HuH-7.5 (cell line): ENCODE measurements at regions not wholly inside any gene's neighbourhood (a gene's known extent, or its start where the extent isn't known, plus 50 kb on each side); places are given as distances from the start of the nearest gene placed in this dataset.

Source experiments
- DNase-seq: peaks from one replicate; pipeline ENCODE4 v3.0.0; 2011; ENCODE audit warnings: low spot score

- DNase-seq, result no peak
These were observed 298.6 kb upstream of the DAB1 start for GRCh38 chr1:57722285-57722978.

GRCh38 chr1:57721001-57721400 lies 297.1 kb upstream of the DAB1 start:
- no peak for DNase-seq

GRCh38 chr1:57719274-57719673 lies 295.4 kb upstream of the DAB1 start:
- no peak for DNase-seq

GRCh38 chr1:57713501-57713900 lies 289.6 kb upstream of the DAB1 start:
- DNase-seq, result no peak

- DNase-seq, result no peak
These were observed 289.0 kb upstream of the DAB1 start for GRCh38 chr1:57712846-57713245.

- DNase-seq, result no peak
These were observed 287.5 kb upstream of the DAB1 start for GRCh38 chr1:57711326-57711725.

GRCh38 chr1:57707631-57708030 lies 283.8 kb upstream of the DAB1 start:
- DNase-seq, result no peak

GRCh38 chr1:57704811-57705210 lies 281.0 kb upstream of the DAB1 start:
- DNase-seq, result no peak

GRCh38 chr1:57704231-57704630 lies 280.4 kb upstream of the DAB1 start:
- DNase-seq, result no peak

- DNase-seq, result no peak
These were observed 273.0 kb upstream of the DAB1 start for GRCh38 chr1:57696904-57697303.

GRCh38 chr1:57696043-57696442 lies 272.2 kb upstream of the DAB1 start:
- no peak for DNase-seq

GRCh38 chr1:57686306-57686705 lies 262.4 kb upstream of the DAB1 start:
- DNase-seq, result no peak

- no peak for DNase-seq
These were observed 259.4 kb upstream of the DAB1 start for GRCh38 chr1:57683037-57683942.

- no peak for DNase-seq
These were observed 254.3 kb upstream of the DAB1 start for GRCh38 chr1:57678138-57678537.

- DNase-seq, result no peak
These were observed 251.9 kb upstream of the DAB1 start for GRCh38 chr1:57675776-57676175.

GRCh38 chr1:57674801-57675200 lies 250.9 kb upstream of the DAB1 start:
- DNase-seq, result no peak

GRCh38 chr1:57672346-57673140 lies 248.7 kb upstream of the DAB1 start:
- no peak for DNase-seq

GRCh38 chr1:57671750-57672149 lies 247.9 kb upstream of the DAB1 start:
- DNase-seq, result no peak

- no peak for DNase-seq
These were observed 235.9 kb upstream of the DAB1 start for GRCh38 chr1:57659804-57660203.

- no peak for DNase-seq
These were observed 231.3 kb upstream of the DAB1 start for GRCh38 chr1:57655161-57655560.

GRCh38 chr1:57644667-57645066 lies 220.8 kb upstream of the DAB1 start:
- no peak for DNase-seq

GRCh38 chr1:57638239-57638638 lies 214.4 kb upstream of the DAB1 start:
- DNase-seq, result no peak

- no peak for DNase-seq
These were observed 213.3 kb upstream of the DAB1 start for GRCh38 chr1:57637155-57637554.
